Astrocyte (in vitro differentiated cells and primary cell): ENCODE measurements at regions not wholly inside any gene's neighbourhood (a gene's known extent, or its start where the extent isn't known, plus 50 kb on each side); places are given as distances from the start of the nearest gene placed in this dataset.

ENCODE experiments used
- DNase-seq: peaks from one replicate; pipeline ENCODE4 v3.0.0-alpha.2; 2010; ENCODE audit warnings: low read depth
- FAIRE-seq: peaks from 2 replicates; lab custom pipeline; 2011; peaks lifted over from hg19 to GRCh38; lab: Jason Lieb, UNC
- H2AFZ ChIP-seq: 2 replicates; pipeline ENCODE4 v1.6.0; 2012; ENCODE audit warnings: low read depth, low read length, inconsistent platforms
- H3K27ac ChIP-seq: 2 replicates; pipeline ENCODE4 v1.5.1; 2011; ENCODE audit warnings: low read depth, low read length, inconsistent platforms
- H3K27me3 ChIP-seq: 2 replicates; pipeline ENCODE4 v1.6.0; 2011; ENCODE audit warnings: low read length, inconsistent platforms; ENCODE audit not compliant: insufficient read depth
- H3K36me3 ChIP-seq: 2 replicates; pipeline ENCODE4 v1.5.1; 2011; ENCODE audit warnings: low read length, inconsistent platforms; ENCODE audit not compliant: insufficient read depth
- H3K4me1 ChIP-seq: 2 replicates; pipeline ENCODE4 v1.5.1; 2011; ENCODE audit warnings: low read length, inconsistent platforms; ENCODE audit not compliant: insufficient read depth
- H3K4me2 ChIP-seq: 2 replicates; pipeline ENCODE4 v1.6.0; 2012; ENCODE audit warnings: low read length, inconsistent platforms
- H3K4me3 ChIP-seq: 2 replicates; pipeline ENCODE4 v1.5.1; 2011; ENCODE audit warnings: low read depth, mild to moderate bottlenecking, low read length, inconsistent platforms; ENCODE audit not compliant: insufficient read depth
- H3K79me2 ChIP-seq: 2 replicates; pipeline ENCODE4 v1.6.0; 2012; ENCODE audit warnings: mild to moderate bottlenecking, low read length, inconsistent platforms; ENCODE audit not compliant: insufficient read depth
- H3K9ac ChIP-seq: 2 replicates; pipeline ENCODE4 v1.6.0; 2012; ENCODE audit warnings: mild to moderate bottlenecking, low read length, inconsistent platforms
- H3K9me3 ChIP-seq: 2 replicates; pipeline ENCODE4 v1.5.1; 2012; ENCODE audit warnings: low read depth, mild to moderate bottlenecking, low read length, inconsistent platforms; ENCODE audit not compliant: insufficient read depth
- H4K20me1 ChIP-seq: 2 replicates; pipeline ENCODE4 v1.6.0; 2012; ENCODE audit warnings: low read length, inconsistent platforms; ENCODE audit not compliant: insufficient read depth
- H3K27ac Mint-ChIP-seq: one replicate; pipeline ENCODE4 v1.8.0; 2021; ENCODE audit warnings: mild to moderate bottlenecking, mixed read lengths; ENCODE audit not compliant: unreplicated experiment
- H3K27me3 Mint-ChIP-seq: one replicate; pipeline ENCODE4 v1.8.0; 2021; ENCODE audit warnings: low read depth, mixed read lengths; ENCODE audit not compliant: unreplicated experiment
- H3K36me3 Mint-ChIP-seq: one replicate; pipeline ENCODE4 v1.8.0; 2021; ENCODE audit warnings: low read depth, mixed read lengths; ENCODE audit not compliant: unreplicated experiment
- H3K4me1 Mint-ChIP-seq: one replicate; pipeline ENCODE4 v1.8.0; 2021; ENCODE audit warnings: low read depth, mixed read lengths; ENCODE audit not compliant: unreplicated experiment
- H3K4me3 Mint-ChIP-seq: one replicate; pipeline ENCODE4 v1.8.0; 2021; ENCODE audit warnings: mild to moderate bottlenecking, moderate library complexity, mixed read lengths; ENCODE audit not compliant: unreplicated experiment
- H3K9me3 Mint-ChIP-seq: one replicate; pipeline ENCODE4 v1.8.0; 2021; ENCODE audit warnings: mild to moderate bottlenecking, mixed read lengths; ENCODE audit not compliant: unreplicated experiment
- EZH2 ChIP-seq: IDR thresholded peaks from 2 replicates; pipeline ENCODE4 v1.6.1; 2012; ENCODE audit warnings: mild to moderate bottlenecking, low read length, inconsistent platforms; ENCODE audit not compliant: insufficient read depth
- TF ChIP-seq, protein P1 (sequence below): IDR thresholded peaks from 2 replicates; pipeline ENCODE4 v1.5.1; 2011; ENCODE audit warnings: low read depth, mild to moderate bottlenecking, inconsistent platforms, low read length, moderate library complexity; ENCODE audit not compliant: insufficient read depth

GRCh38 chr10:110404413-110404812 is 93.3 kb upstream of the DUSP5 start:
- H3K27ac ChIP-seq: no peak overlapping the region
- peaks cover 32% of the 10 kb centered on the region for H3K4me1 Mint-ChIP-seq
- no peak overlapping the region for H3K4me3 Mint-ChIP-seq

GRCh38 chr10:110404825-110405224 is 92.9 kb upstream of the DUSP5 start:
- H3K27me3 ChIP-seq: no peaks in the 10 kb centered on the region
- no peaks in the 10 kb centered on the region for H3K9me3 ChIP-seq
- H3K4me1 Mint-ChIP-seq: peaks cover 31% of the 10 kb centered on the region
- no peak for TF ChIP-seq EZH2
- TF ChIP-seq, protein P1, sequence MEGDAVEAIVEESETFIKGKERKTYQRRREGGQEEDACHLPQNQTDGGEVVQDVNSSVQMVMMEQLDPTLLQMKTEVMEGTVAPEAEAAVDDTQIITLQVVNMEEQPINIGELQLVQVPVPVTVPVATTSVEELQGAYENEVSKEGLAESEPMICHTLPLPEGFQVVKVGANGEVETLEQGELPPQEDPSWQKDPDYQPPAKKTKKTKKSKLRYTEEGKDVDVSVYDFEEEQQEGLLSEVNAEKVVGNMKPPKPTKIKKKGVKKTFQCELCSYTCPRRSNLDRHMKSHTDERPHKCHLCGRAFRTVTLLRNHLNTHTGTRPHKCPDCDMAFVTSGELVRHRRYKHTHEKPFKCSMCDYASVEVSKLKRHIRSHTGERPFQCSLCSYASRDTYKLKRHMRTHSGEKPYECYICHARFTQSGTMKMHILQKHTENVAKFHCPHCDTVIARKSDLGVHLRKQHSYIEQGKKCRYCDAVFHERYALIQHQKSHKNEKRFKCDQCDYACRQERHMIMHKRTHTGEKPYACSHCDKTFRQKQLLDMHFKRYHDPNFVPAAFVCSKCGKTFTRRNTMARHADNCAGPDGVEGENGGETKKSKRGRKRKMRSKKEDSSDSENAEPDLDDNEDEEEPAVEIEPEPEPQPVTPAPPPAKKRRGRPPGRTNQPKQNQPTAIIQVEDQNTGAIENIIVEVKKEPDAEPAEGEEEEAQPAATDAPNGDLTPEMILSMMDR: no peak
- no peaks in the 10 kb centered on the region for H3K79me2 ChIP-seq
- FAIRE-seq (no peak), DNase-seq (no peak)
- H3K9ac ChIP-seq: no peak overlapping the region
- H3K4me1 ChIP-seq: peaks cover 18% of the 10 kb centered on the region
- no peak overlapping the region for H2AFZ ChIP-seq
- H3K4me2 ChIP-seq: no peak overlapping the region
- no peak overlapping the region for H3K27ac Mint-ChIP-seq
- H4K20me1 ChIP-seq: no peaks in the 10 kb centered on the region
- no peak overlapping the region for H3K27ac ChIP-seq
- H3K4me3 ChIP-seq: no peak overlapping the region
- H3K9me3 Mint-ChIP-seq: peaks cover 1% of the 10 kb centered on the region
- H3K36me3 Mint-ChIP-seq: peaks cover 1% of the 10 kb centered on the region
- H3K27me3 Mint-ChIP-seq: peaks cover 7% of the 10 kb centered on the region
- H3K36me3 ChIP-seq: no peaks in the 10 kb centered on the region
- no peak overlapping the region for H3K4me3 Mint-ChIP-seq

More at GRCh38 chr10:110404413-110404812, 93.3 kb upstream of the DUSP5 start:
- DNase-seq (no peak), FAIRE-seq (no peak)
- Histone ChIP-seq H3K4me3 (no peak overlapping the region), H3K9ac (no peak overlapping the region), H3K4me1 (peaks cover 22% of the 10 kb centered on the region), H3K4me2 (no peak overlapping the region), H3K79me2 (no peaks in the 10 kb centered on the region), H3K9me3 (no peaks in the 10 kb centered on the region), H2AFZ (no peak overlapping the region), H4K20me1 (no peaks in the 10 kb centered on the region), H3K27me3 (no peaks in the 10 kb centered on the region), H3K36me3 (no peaks in the 10 kb centered on the region)
- H3K27ac Mint-ChIP-seq: no peak overlapping the region
- no peak for TF ChIP-seq EZH2
- TF ChIP-seq, protein P1: no peak
- peaks cover 1% of the 10 kb centered on the region for H3K9me3 Mint-ChIP-seq
- peaks cover 7% of the 10 kb centered on the region for H3K27me3 Mint-ChIP-seq
- peaks cover 1% of the 10 kb centered on the region for H3K36me3 Mint-ChIP-seq

DNA sequence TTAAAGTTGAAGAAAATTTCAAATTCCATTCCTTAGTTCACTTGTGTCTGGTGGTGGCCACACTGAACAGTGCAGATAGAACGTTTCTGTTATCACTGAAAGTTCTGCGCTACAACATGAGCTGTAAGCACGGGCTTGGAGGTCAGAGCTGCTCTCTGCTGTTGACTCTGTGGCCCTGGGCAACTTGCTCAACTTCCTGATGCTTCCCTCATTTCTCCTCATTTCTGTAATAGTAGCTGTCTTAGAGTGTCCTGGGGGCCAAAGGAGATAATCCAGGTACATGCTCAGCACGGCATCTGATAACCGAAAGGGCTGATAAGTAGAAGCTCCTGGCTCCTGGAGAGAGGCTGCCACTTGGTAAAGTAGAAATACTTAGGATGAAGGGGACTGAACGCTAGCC is 92.3 kb upstream of the DUSP5 start:
- Histone ChIP-seq H3K79me2 (no peaks in the 10 kb centered on the region), H3K9me3 (no peaks in the 10 kb centered on the region), H3K9ac (no peak overlapping the region), H3K27ac (no peak overlapping the region), H3K4me1 (peaks cover 18% of the 10 kb centered on the region), H3K36me3 (no peaks in the 10 kb centered on the region), H3K27me3 (no peaks in the 10 kb centered on the region), H2AFZ (no peak overlapping the region), H4K20me1 (no peaks in the 10 kb centered on the region), H3K4me3 (no peak overlapping the region), H3K4me2 (no peak overlapping the region)
- TF ChIP-seq, protein P1: no peak
- no peak for TF ChIP-seq EZH2
- H3K4me1 Mint-ChIP-seq: peaks cover 31% of the 10 kb centered on the region
- DNase-seq: no peak
- no peak for FAIRE-seq
- H3K9me3 Mint-ChIP-seq: peaks cover 1% of the 10 kb centered on the region
- peaks cover 7% of the 10 kb centered on the region for H3K27me3 Mint-ChIP-seq
- H3K4me3 Mint-ChIP-seq: no peak overlapping the region
- H3K36me3 Mint-ChIP-seq: peaks cover 1% of the 10 kb centered on the region
- no peak overlapping the region for H3K27ac Mint-ChIP-seq
